H1 (cell line): ENCODE measurements at regions not wholly inside any gene's neighbourhood (a gene's known extent, or its start where the extent isn't known, plus 50 kb on each side); places are given as distances from the start of the nearest gene placed in this dataset.

Source experiments
- CHD1 ChIP-seq: IDR thresholded peaks from 2 replicates; pipeline ENCODE4 v1.6.1; 2012; ENCODE audit warnings: low read depth, low read length, improper control_type of control experiment
- NRF1 ChIP-seq: IDR thresholded peaks from 2 replicates; pipeline ENCODE4 v1.6.1; 2011; ENCODE audit warnings: mild to moderate bottlenecking, low read depth, low read length, improper control_type of control experiment
- TF ChIP-seq, protein P1 (sequence below): fragments of 300-600 bp; sonication (generic); IDR thresholded peaks from 2 replicates; pipeline ENCODE4 v1.7.1; 2012; ENCODE audit warnings: low read length, moderate library complexity, mild to moderate bottlenecking, inconsistent platforms; ENCODE audit not compliant: insufficient replicate concordance

DNA sequence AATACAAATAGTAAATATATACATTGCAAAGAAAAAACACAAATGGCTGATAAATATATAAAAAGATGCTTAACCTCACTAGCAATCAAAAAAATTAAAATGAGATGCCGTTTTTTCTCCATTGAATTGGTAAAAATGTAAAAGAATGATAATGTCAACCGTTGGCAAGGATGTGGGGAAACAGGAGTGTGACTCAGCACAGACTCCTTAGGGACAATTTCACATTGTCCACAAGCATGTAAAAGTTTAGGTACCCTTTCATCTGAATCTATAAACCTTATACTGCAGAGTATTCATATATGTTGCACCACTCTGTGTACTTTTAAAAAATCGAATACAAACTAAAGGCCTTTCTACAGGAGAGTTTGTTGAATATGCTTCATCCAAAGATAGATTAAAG lies 143.1 kb upstream of the RREB1 start (continued):
- TF ChIP-seq, protein P1, sequence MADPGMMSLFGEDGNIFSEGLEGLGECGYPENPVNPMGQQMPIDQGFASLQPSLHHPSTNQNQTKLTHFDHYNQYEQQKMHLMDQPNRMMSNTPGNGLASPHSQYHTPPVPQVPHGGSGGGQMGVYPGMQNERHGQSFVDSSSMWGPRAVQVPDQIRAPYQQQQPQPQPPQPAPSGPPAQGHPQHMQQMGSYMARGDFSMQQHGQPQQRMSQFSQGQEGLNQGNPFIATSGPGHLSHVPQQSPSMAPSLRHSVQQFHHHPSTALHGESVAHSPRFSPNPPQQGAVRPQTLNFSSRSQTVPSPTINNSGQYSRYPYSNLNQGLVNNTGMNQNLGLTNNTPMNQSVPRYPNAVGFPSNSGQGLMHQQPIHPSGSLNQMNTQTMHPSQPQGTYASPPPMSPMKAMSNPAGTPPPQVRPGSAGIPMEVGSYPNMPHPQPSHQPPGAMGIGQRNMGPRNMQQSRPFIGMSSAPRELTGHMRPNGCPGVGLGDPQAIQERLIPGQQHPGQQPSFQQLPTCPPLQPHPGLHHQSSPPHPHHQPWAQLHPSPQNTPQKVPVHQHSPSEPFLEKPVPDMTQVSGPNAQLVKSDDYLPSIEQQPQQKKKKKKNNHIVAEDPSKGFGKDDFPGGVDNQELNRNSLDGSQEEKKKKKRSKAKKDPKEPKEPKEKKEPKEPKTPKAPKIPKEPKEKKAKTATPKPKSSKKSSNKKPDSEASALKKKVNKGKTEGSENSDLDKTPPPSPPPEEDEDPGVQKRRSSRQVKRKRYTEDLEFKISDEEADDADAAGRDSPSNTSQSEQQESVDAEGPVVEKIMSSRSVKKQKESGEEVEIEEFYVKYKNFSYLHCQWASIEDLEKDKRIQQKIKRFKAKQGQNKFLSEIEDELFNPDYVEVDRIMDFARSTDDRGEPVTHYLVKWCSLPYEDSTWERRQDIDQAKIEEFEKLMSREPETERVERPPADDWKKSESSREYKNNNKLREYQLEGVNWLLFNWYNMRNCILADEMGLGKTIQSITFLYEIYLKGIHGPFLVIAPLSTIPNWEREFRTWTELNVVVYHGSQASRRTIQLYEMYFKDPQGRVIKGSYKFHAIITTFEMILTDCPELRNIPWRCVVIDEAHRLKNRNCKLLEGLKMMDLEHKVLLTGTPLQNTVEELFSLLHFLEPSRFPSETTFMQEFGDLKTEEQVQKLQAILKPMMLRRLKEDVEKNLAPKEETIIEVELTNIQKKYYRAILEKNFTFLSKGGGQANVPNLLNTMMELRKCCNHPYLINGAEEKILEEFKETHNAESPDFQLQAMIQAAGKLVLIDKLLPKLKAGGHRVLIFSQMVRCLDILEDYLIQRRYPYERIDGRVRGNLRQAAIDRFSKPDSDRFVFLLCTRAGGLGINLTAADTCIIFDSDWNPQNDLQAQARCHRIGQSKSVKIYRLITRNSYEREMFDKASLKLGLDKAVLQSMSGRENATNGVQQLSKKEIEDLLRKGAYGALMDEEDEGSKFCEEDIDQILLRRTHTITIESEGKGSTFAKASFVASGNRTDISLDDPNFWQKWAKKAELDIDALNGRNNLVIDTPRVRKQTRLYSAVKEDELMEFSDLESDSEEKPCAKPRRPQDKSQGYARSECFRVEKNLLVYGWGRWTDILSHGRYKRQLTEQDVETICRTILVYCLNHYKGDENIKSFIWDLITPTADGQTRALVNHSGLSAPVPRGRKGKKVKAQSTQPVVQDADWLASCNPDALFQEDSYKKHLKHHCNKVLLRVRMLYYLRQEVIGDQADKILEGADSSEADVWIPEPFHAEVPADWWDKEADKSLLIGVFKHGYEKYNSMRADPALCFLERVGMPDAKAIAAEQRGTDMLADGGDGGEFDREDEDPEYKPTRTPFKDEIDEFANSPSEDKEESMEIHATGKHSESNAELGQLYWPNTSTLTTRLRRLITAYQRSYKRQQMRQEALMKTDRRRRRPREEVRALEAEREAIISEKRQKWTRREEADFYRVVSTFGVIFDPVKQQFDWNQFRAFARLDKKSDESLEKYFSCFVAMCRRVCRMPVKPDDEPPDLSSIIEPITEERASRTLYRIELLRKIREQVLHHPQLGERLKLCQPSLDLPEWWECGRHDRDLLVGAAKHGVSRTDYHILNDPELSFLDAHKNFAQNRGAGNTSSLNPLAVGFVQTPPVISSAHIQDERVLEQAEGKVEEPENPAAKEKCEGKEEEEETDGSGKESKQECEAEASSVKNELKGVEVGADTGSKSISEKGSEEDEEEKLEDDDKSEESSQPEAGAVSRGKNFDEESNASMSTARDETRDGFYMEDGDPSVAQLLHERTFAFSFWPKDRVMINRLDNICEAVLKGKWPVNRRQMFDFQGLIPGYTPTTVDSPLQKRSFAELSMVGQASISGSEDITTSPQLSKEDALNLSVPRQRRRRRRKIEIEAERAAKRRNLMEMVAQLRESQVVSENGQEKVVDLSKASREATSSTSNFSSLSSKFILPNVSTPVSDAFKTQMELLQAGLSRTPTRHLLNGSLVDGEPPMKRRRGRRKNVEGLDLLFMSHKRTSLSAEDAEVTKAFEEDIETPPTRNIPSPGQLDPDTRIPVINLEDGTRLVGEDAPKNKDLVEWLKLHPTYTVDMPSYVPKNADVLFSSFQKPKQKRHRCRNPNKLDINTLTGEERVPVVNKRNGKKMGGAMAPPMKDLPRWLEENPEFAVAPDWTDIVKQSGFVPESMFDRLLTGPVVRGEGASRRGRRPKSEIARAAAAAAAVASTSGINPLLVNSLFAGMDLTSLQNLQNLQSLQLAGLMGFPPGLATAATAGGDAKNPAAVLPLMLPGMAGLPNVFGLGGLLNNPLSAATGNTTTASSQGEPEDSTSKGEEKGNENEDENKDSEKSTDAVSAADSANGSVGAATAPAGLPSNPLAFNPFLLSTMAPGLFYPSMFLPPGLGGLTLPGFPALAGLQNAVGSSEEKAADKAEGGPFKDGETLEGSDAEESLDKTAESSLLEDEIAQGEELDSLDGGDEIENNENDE: no peak
- no peak for TF ChIP-seq NRF1
- TF ChIP-seq CHD1: no peak
